ENCODE measurements at regions not wholly inside any gene's neighbourhood (a gene's known extent, or its start where the extent isn't known, plus 50 kb on each side); places are given as distances from the start of the nearest gene placed in this dataset.

- H3K4me3 ChIP-seq (ENCODE audit: low read depth, low read length) = no peak overlapping the region
- TF ChIP-seq CTCF (IDR thresholded peaks at IDR 0.05; ENCODE audit: insufficient read depth, low read depth, low read length) = no peak
- no peak for DNase-seq (ENCODE audit: low read depth)
Measured at GRCh38 chr5:15304066-15304731, 195.8 kb upstream of the FBXL7 start.

DNA sequence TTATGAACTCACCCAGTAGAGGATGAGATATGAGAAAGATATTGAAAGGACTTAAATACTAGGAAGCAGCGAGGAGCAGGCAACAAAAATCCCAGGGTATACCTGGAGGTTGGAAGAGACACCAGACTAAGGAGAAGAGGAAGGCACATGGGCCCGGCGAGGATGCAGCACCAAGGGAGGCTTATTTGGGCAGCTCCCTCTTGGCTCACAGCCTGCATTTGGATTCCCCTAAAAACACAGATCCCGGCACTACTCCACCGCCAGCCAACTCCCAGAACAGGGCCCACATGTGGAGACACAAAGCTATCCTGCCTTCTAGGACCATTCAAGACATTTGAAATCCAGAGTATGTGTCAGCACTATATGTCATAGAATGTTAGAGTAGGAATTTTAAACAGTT, 199.8 kb upstream of the FBXL7 start:
- no peak for TF ChIP-seq CTCF (IDR thresholded peaks at IDR 0.05; ENCODE audit: insufficient read depth, low read depth, low read length)
- no peak for DNase-seq (ENCODE audit: low read depth)
- H3K4me3 ChIP-seq (ENCODE audit: low read depth, low read length) = no peak overlapping the region

- TF ChIP-seq CTCF (IDR thresholded peaks at IDR 0.05; ENCODE audit: insufficient read depth, low read depth, low read length) = no peak
- no peak overlapping the region for H3K4me3 ChIP-seq (ENCODE audit: low read depth, low read length)
- DNase-seq (ENCODE audit: low read depth) = no peak
Measured at GRCh38 chr5:15290953-15291352, 209.0 kb upstream of the FBXL7 start.

- no peak overlapping the region for H3K4me3 ChIP-seq (ENCODE audit: low read depth, low read length)
- TF ChIP-seq CTCF (IDR thresholded peaks at IDR 0.05; ENCODE audit: insufficient read depth, low read depth, low read length) = no peak
- DNase-seq (ENCODE audit: low read depth) = no peak
Measured at GRCh38 chr5:15286650-15287049, 213.3 kb upstream of the FBXL7 start.

GRCh38 chr5:15285901-15286583, 213.9 kb upstream of the FBXL7 start:
- H3K4me3 ChIP-seq (ENCODE audit: low read depth, low read length) = no peak overlapping the region
- TF ChIP-seq CTCF (IDR thresholded peaks at IDR 0.05; ENCODE audit: insufficient read depth, low read depth, low read length) = no peak
- DNase-seq (ENCODE audit: low read depth) = peak; percentile 37

DNA sequence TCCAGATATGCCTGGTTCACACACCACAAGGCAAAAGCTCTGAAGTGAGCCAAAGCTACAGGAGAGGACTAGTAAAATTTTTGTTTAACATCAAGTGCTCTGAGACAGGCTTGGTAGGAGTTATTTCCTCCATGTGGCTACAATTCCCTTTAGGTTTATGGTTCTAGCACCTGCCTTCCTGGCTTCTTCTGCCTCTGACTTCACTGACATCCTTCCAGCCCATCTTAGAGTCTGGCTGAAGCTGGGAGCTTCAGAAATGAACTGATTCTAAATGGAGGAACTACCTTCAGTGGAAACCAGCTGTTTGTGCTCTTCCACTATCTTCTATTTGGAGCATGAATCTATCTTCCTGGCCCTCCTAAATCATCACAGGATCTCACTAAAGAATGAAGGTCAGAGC, 215.3 kb upstream of the FBXL7 start:
- H3K4me3 ChIP-seq (ENCODE audit: low read depth, low read length) = no peak overlapping the region
- DNase-seq (ENCODE audit: low read depth) = no peak
- TF ChIP-seq CTCF (IDR thresholded peaks at IDR 0.05; ENCODE audit: insufficient read depth, low read depth, low read length) = no peak

Data from fibroblast of villous mesenchyme (primary cell).